ENCODE measurements at regions not wholly inside any gene's neighbourhood (a gene's known extent, or its start where the extent isn't known, plus 50 kb on each side); places are given as distances from the start of the nearest gene placed in this dataset.

DNA sequence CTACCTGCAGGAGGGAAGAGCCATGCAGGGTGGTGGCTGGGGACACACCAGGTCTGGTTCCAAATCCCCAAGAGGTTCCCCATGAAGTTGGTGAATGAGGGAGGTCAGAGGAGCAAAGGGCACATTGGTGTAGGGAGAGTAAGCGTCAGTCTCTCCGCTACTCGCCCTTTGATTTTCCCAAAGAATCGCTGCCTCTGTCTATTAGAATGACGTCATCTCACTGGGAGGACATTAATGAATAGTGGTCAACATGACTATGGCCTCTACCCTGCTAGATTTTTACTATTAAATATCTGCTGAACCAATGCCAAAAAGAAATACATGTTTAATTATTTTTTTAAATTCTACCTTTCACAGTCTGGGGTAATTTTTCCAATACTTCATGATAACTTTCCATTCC, 109.6 kb upstream of the SNTG2 start:
- no peak for TF ChIP-seq POLR2A (IDR thresholded peaks at IDR 0.05)
- no peak for TF ChIP-seq CTCF (IDR thresholded peaks at IDR 0.05)
- no peak for TF ChIP-seq EP300 (IDR thresholded peaks at IDR 0.05)
